NCI-H524 treated with DMSO at 0.1 percent for 48 hours (cell line): ENCODE measurements at regions not wholly inside any gene's neighbourhood (a gene's known extent, or its start where the extent isn't known, plus 50 kb on each side); places are given as distances from the start of the nearest gene placed in this dataset.

Source experiments
- DNase-seq: peaks from one replicate; lab custom pipeline; 2025; lab: John Stamatoyannopoulos, UW

GRCh38 chr13:104315606-104316005, 1249.4 kb upstream of the SLC10A2 start:
- DNase-seq: no peak

DNA sequence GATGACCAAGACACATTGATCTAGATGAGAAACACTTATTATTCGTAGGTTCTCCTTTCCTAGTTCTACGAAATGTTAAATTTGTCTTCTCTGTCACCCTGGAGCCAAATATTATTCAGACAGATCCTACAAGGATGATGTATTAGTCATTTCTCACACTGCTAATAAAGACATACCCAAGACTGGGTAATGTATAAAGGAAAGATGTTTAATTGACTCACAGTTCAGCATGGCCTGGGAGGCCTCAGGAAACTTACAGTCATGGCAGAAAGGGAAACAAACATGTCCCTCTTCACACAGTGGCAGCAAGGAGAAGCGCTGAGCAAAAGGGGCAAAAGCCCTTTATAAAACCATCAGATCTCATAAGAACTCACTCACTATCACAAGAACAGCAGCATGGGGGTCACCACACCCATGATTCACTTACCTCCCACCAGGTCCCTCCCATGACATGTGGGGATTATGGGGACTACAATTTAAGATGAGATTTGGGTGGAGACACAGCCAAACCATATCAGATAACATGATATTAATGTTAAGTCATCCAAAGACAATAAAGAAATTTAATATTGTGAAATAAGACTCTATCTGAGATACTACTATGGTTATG, 1248.8 kb upstream of the SLC10A2 start:
- no peak for DNase-seq

DNA sequence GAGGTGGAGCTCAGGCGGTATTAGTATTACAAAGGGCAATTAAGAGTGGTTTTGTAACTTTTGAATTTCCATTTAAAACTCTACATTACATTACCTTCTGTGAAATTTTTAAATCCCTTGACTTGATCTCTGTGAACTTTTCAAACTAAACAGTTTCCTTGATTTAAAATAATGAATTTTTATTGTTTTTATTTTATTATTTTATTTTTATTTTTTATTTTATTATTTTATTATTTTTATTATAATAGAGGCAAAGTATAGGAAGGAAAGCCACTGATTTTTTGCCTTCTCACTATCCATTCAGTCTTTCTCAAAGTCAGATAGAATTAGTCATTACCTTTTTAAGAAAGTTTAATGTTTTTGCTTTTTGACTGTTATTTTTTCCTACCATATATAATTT, 1248.1 kb upstream of the SLC10A2 start:
- DNase-seq: no peak

DNA sequence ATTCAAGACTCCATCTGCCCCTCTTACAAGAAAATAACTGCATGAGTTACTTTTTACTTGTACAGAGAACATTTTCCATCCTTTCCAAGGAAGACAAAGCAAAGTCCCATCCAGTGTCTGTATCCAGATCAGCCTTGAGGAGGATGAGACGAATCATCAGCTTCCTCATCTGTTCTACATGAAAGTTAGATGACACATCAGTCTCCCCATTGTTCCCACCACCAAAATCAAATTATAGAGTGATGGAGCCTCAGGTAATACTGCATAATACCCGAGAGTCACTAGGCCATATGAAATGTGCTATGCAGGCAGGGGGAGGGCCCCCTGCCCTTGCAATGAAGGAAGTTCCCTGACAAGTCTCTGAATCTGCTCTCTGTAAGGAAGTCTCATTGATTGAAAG, 1244.6 kb upstream of the SLC10A2 start:
- DNase-seq: no peak

GRCh38 chr13:104309431-104309830, 1243.2 kb upstream of the SLC10A2 start:
- no peak for DNase-seq

- peak; percentile 55 for DNase-seq
Observed at GRCh38 chr13:104301171-104301975, 1235.2 kb upstream of the SLC10A2 start.

- no peak for DNase-seq
Observed at GRCh38 chr13:104297075-104297474, 1230.9 kb upstream of the SLC10A2 start.

- no peak for DNase-seq
Observed at GRCh38 chr13:104296286-104296685, 1230.1 kb upstream of the SLC10A2 start.

DNA sequence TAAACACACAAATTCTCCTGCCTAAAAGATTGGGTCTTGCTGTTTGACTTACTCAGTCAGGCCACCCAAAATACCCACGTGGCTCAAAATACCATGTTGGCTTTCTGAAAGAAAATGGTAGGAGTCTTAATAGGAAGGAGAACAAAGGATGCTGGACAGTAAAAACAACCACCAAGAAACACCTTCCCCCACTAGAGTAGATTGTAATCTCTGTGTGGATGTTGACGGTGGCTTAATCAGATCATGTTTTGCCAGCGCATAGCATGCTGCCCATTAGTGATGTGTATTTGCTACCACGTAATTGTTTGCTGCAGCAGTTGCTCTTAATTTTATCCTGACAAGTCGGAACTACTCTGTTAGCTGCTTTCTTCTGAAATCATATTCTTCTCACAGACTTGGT, 1229.3 kb upstream of the SLC10A2 start:
- DNase-seq: no peak

DNA sequence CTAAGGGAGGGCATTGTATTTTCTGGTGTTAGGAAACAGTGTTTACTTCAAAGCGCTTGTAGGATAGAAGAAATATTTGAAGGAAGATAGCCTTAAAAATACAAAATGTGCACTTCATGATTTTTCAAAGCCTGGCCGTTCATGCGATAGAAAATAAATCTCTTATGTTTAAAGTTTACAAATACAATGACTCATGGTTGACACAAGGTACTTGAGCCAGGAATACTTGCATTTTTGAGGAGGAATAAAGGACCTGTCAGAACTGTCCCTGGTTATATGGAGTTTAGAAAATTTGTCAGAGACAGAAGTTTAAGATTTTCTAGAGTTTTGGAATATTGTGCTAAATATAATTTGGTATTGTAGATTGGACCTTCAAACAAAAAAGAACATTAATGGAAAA, 1223.2 kb upstream of the SLC10A2 start:
- no peak for DNase-seq

- no peak for DNase-seq
Observed at GRCh38 chr13:104288496-104288895, 1222.3 kb upstream of the SLC10A2 start.

- DNase-seq: no peak
Observed at GRCh38 chr13:104286566-104287290, 1220.5 kb upstream of the SLC10A2 start.

DNA sequence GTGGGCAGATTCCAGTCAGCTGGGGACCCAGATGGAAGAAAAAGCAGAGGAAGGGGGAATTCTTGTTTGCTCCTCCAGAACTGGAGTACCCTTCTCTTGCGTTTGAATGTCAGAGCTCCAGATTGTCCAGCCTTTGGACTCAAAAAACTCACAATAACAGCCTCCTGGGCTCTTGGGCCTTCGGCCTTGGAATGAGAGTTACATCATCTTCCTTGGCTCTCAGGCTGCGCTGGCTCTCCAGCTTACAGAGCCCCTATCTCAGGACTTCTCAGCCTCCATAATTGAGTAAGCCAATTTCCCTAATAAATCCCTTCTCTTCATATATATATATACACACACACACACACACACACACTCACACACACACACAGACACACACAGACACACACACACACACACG, 1215.7 kb upstream of the SLC10A2 start:
- no peak for DNase-seq

DNA sequence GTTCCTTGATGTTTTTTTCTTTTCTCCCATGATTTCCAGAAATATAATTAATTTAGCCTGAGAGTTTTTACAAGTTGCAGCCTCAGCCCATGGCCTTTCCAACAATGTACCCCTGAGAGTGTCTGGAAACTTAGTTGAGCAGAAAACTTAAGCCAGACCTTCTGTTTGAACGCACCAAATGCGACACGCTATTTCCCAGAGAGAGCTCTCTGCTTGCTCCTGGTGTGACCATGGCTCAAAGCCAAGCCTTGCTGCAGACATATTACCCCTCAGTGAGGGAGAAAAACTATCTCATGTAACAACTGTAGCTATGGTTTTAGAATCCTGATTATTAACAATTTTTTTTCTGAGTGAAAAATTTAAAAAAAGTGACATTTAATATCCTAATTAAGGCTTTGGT, 1204.5 kb upstream of the SLC10A2 start:
- no peak for DNase-seq

- no peak for DNase-seq
Observed at GRCh38 chr13:104267206-104267811, 1201.1 kb upstream of the SLC10A2 start.

GRCh38 chr13:104256701-104257100, 1190.5 kb upstream of the SLC10A2 start:
- DNase-seq: no peak

DNA sequence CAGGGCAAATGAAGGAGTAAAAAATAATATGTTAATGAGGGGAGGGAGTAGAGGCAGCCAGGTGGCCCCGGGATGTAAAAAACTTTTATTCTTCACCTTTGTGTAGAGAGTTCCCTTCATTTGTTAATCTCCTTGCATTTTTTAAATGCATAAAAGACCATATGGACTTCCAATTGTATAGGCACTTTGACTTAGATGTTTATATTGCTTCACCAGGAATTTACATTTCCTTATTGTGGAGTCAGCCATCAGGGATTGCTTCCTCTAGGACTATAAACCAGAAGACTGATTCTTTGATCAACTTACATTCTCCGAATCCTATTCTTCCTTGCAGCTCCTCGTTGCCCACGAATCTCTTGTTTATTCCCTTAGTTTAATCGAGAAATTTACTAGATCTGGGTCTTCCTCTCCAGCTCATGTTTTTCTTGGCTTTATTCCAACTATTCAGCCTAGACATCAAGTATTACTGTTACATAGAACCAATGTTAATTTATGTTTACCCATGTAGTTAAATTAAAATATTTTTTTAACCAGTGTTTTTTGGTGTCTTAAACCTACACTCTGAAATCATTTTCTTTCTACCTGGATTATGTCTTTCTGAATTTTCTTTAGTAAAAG, 1187.0 kb upstream of the SLC10A2 start:
- peak; percentile 2 for DNase-seq

DNA sequence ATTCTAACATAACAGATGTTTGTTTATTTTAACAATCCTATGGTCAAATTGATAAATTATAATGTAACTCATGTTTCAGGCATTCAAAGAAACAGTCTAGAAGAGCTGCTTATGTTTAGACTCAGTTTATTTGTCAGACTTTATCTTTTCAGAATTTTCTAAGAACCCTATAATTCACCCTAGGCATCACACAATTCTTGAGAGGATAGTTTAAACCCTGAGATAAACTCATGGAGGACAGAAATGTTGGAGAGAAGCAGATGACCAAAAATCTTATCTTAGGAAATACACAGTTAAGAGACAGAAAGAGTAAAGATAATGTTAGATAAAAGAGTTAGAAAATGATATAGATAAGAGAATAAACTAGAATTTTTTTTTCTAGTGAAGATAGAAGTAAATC, 1185.7 kb upstream of the SLC10A2 start:
- DNase-seq: no peak

DNA sequence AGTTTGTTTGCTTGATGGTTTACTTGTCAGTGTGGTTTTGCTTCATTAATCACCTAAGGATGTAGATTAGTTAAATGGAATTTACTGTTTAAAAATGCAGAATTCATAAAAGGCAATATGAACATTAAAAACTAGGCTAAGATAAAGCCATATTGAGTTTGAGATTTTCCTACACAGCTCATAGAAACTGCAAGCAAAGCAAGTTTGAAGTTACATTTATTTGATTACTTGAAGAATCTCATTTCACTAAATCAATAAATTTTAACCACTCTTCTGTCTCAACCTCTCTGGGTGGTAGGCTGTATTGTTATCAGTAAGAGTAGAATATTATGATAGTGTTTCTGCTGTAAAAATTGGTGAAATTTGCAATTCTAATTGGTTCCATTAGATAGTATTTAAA, 1180.7 kb upstream of the SLC10A2 start:
- no peak for DNase-seq

- no peak for DNase-seq
Observed at GRCh38 chr13:104206450-104207044, 1140.3 kb upstream of the SLC10A2 start.

DNA sequence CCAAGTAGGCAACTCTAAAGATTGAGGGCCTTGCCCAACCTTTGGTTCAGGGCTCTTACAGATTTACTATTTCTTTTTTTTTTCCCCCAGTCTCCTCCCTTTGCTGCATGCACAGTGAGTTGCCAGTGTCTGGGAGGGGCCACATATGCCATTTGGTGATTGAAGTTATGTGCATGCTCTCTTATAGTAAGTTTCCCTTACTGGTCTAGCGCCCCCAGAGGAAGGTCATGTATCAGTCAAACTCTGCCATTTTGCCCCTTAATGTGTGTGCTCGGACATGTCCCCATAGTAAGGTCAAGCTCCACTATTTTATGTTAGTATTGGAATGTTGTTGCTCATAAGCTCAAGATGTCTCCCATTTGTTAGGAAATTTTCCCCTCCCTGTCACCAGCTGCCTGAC, 1138.0 kb upstream of the SLC10A2 start:
- no peak for DNase-seq

- no peak for DNase-seq
Observed at GRCh38 chr13:104198801-104199200, 1132.6 kb upstream of the SLC10A2 start.
